ENCODE measurements at regions not wholly inside any gene's neighbourhood (a gene's known extent, or its start where the extent isn't known, plus 50 kb on each side); places are given as distances from the start of the nearest gene placed in this dataset.

GRCh38 chr7:37510043-37510634, 61.5 kb upstream of the ELMO1 start:
- H3K4me1 ChIP-seq (ENCODE audit: control insufficient read depth in 5 of 5, insufficient read depth in 5 of 5, low read length in 5 of 5) = peaks cover 1 to 28% (median 10%) of the 10 kb centered on the region in 5 donors
- H3K9ac ChIP-seq (ENCODE audit: insufficient read depth in 1 of 2, low read length in 2 of 2) = no peak overlapping the region
- no peak overlapping the region for H3K4me3 ChIP-seq
- no peak for ATAC-seq (ENCODE audit: insufficient read depth, low FRiP score)
- no peaks in the 10 kb centered on the region for H3K36me3 ChIP-seq (ENCODE audit: control insufficient read depth in 4 of 4, insufficient read depth in 4 of 4, low read length in 4 of 4)
- no peak overlapping the region for H3K27ac ChIP-seq (ENCODE audit: low read depth in 1 of 2, low read length in 1 of 2)
- no peaks in the 10 kb centered on the region for H3K9me3 ChIP-seq (ENCODE audit: control insufficient read depth in 4 of 4, insufficient read depth in 3 of 4, low read length in 3 of 4)
- H3K27me3 ChIP-seq (ENCODE audit: control insufficient read depth in 3 of 3, insufficient read depth in 3 of 3, low read length in 2 of 3) = no peaks in the 10 kb centered on the region
- 84% methylated on average over 3 of the region's 3 CpGs for WGBS, 2 donors
- peak; percentile 10 for TF ChIP-seq CTCF (IDR thresholded peaks at IDR 0.05; ENCODE audit: control extremely low read depth, extremely low read depth)
- DNase-seq = no peak

GRCh38 chr7:37511915-37512314, 63.3 kb upstream of the ELMO1 start:
- H3K4me1 ChIP-seq (ENCODE audit: control insufficient read depth in 5 of 5, insufficient read depth in 5 of 5, low read length in 5 of 5) = peaks cover 0 to 18% (median 10%) of the 10 kb centered on the region in 5 donors
- no peak overlapping the region for H3K4me3 ChIP-seq
- no peaks in the 10 kb centered on the region for H3K27me3 ChIP-seq (ENCODE audit: control insufficient read depth in 3 of 3, insufficient read depth in 3 of 3, low read length in 2 of 3)
- no peaks in the 10 kb centered on the region for H3K36me3 ChIP-seq (ENCODE audit: control insufficient read depth in 4 of 4, insufficient read depth in 4 of 4, low read length in 4 of 4)
- TF ChIP-seq CTCF (IDR thresholded peaks at IDR 0.05; ENCODE audit: control extremely low read depth, extremely low read depth) = no peak
- no peak overlapping the region for H3K27ac ChIP-seq (ENCODE audit: low read depth in 1 of 2, low read length in 1 of 2)
- 69 to 76% methylated on average over 4 of the region's 4 CpGs for WGBS, 2 donors
- no peak overlapping the region for H3K9ac ChIP-seq (ENCODE audit: insufficient read depth in 1 of 2, low read length in 2 of 2)
- ATAC-seq (ENCODE audit: insufficient read depth, low FRiP score) = no peak
- DNase-seq = no peak
- no peaks in the 10 kb centered on the region for H3K9me3 ChIP-seq (ENCODE audit: control insufficient read depth in 4 of 4, insufficient read depth in 3 of 4, low read length in 3 of 4)

- 72 to 80% methylated on average over 5 of the region's 5 CpGs for WGBS, 2 donors
- TF ChIP-seq CTCF (IDR thresholded peaks at IDR 0.05; ENCODE audit: control extremely low read depth, extremely low read depth) = no peak
- DNase-seq (no peak), ATAC-seq (ENCODE audit: insufficient read depth, low FRiP score) (no peak)
- no peak overlapping the region for H3K9ac ChIP-seq (ENCODE audit: insufficient read depth in 1 of 2, low read length in 2 of 2)
- H3K36me3 ChIP-seq (ENCODE audit: control insufficient read depth in 4 of 4, insufficient read depth in 4 of 4, low read length in 4 of 4) = no peaks in the 10 kb centered on the region
- H3K27me3 ChIP-seq (ENCODE audit: control insufficient read depth in 3 of 3, insufficient read depth in 3 of 3, low read length in 2 of 3) = no peaks in the 10 kb centered on the region
- H3K4me3 ChIP-seq = no peak overlapping the region
- H3K9me3 ChIP-seq (ENCODE audit: control insufficient read depth in 4 of 4, insufficient read depth in 3 of 4, low read length in 3 of 4) = no peaks in the 10 kb centered on the region
- no peak overlapping the region for H3K27ac ChIP-seq (ENCODE audit: low read depth in 1 of 2, low read length in 1 of 2)
- no peaks in the 10 kb centered on the region for H3K4me1 ChIP-seq (ENCODE audit: control insufficient read depth in 5 of 5, insufficient read depth in 5 of 5, low read length in 5 of 5)
Measured at GRCh38 chr7:37514497-37514896, 65.8 kb upstream of the ELMO1 start.

GRCh38 chr7:37516664-37517063, 68.0 kb upstream of the ELMO1 start:
- no peak overlapping the region for H3K9ac ChIP-seq (ENCODE audit: insufficient read depth in 1 of 2, low read length in 2 of 2)
- H3K9me3 ChIP-seq (ENCODE audit: control insufficient read depth in 4 of 4, insufficient read depth in 3 of 4, low read length in 3 of 4) = no peaks in the 10 kb centered on the region
- no peak for TF ChIP-seq CTCF (IDR thresholded peaks at IDR 0.05; ENCODE audit: control extremely low read depth, extremely low read depth)
- ATAC-seq (ENCODE audit: insufficient read depth, low FRiP score) = no peak
- no peaks in the 10 kb centered on the region for H3K4me1 ChIP-seq (ENCODE audit: control insufficient read depth in 5 of 5, insufficient read depth in 5 of 5, low read length in 5 of 5)
- no peak overlapping the region for H3K4me3 ChIP-seq
- H3K36me3 ChIP-seq (ENCODE audit: control insufficient read depth in 4 of 4, insufficient read depth in 4 of 4, low read length in 4 of 4) = no peaks in the 10 kb centered on the region
- no peak for DNase-seq
- no peak overlapping the region for H3K27ac ChIP-seq (ENCODE audit: low read depth in 1 of 2, low read length in 1 of 2)
- 52 to 77% methylated on average over 5 of the region's 5 CpGs for WGBS, 2 donors
- no peaks in the 10 kb centered on the region for H3K27me3 ChIP-seq (ENCODE audit: control insufficient read depth in 3 of 3, insufficient read depth in 3 of 3, low read length in 2 of 3)
